GM12878 (cell line): ENCODE measurements at regions not wholly inside any gene's neighbourhood (a gene's known extent, or its start where the extent isn't known, plus 50 kb on each side); places are given as distances from the start of the nearest gene placed in this dataset.
A peak's percentile ranks its signal among the peaks of the same experiment; 100 is the strongest.

ENCODE experiments used
- ATF2 ChIP-seq: IDR thresholded peaks from 2 replicates; pipeline ENCODE4 v1.6.1; 2012; ENCODE audit warnings: low read length, inconsistent platforms
- E2F4 ChIP-seq: IDR thresholded peaks from 2 replicates; pipeline ENCODE4 v1.6.1; 2012; ENCODE audit warnings: low read depth, low read length, improper control_type of control experiment
- REST ChIP-seq: IDR thresholded peaks from 2 replicates; pipeline ENCODE4 v1.6.1; 2012; ENCODE audit warnings: mild to moderate bottlenecking, low read depth, low read length
- SMC3 ChIP-seq: IDR thresholded peaks from 2 replicates; pipeline ENCODE4 v1.6.1; 2011; ENCODE audit warnings: low read length, improper control_type of control experiment, borderline replicate concordance
- SREBF2 ChIP-seq: IDR thresholded peaks from 2 replicates; pipeline ENCODE4 v1.6.1; 2012; ENCODE audit warnings: mild to moderate bottlenecking, low read length

- TF ChIP-seq REST (no peak), SMC3 (peak; percentile 50; the same call in 1 of the 2 replicates), E2F4 (no peak), ATF2 (no peak), SREBF2 (no peak)
Measured at GRCh38 chr12:83826112-83826511, 1086.5 kb downstream of the SLC6A15 start (continued).
